ENCODE measurements at regions not wholly inside any gene's neighbourhood (a gene's known extent, or its start where the extent isn't known, plus 50 kb on each side); places are given as distances from the start of the nearest gene placed in this dataset.

DNA sequence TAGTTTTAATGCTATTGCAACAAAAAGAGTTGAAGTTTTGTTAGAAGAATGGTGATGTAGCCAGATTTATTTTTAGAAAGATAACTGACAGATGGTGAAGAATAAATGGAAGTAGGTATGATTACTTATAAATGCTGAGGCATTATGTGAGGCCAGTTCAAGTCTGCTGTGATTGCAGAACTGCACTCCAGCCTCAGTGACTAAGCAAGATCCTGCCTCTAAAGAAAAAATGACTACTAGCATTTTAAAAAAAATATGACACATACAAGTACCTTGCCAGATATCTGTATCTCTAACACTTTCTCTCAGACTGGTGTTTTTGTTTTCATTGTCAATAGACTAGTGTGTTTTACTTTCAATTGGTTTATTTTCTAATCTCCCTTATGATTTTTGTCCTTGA, 1242.4 kb upstream of the ADGRL4 start:
- Histone ChIP-seq H3K9ac (replicated peaks in 1 of 4; ENCODE audit: extremely low read depth in 1 of 4, low read depth in 3 of 4, low read length in 3 of 4) (no peak overlapping the region), H2BK15ac (ENCODE audit: low read length) (no peak overlapping the region), H3K27me3 (replicated peaks in 1 of 4; ENCODE audit: control insufficient read depth in 3 of 4, extremely low read depth in 1 of 4, insufficient read depth in 3 of 4, low read length in 3 of 4) (no peaks in the 10 kb centered on the region), H2BK12ac (ENCODE audit: low read depth, low read length) (no peak overlapping the region), H3K4me1 (replicated peaks in 1 of 4; ENCODE audit: control insufficient read depth in 3 of 4, insufficient read depth in 4 of 4, low read length in 3 of 4) (no peaks in the 10 kb centered on the region), H3K79me1 (ENCODE audit: low read depth, low read length) (no peaks in the 10 kb centered on the region), H2AK5ac (ENCODE audit: low read depth, low read length) (no peak overlapping the region), H2BK120ac (replicated peaks; ENCODE audit: low read depth, low read length) (no peak overlapping the region), H3K14ac (ENCODE audit: insufficient read length) (no peak overlapping the region), H3K27ac (ENCODE audit: low read depth, low read length) (no peak overlapping the region), H3K4me3 (ENCODE audit: extremely low read depth in 1 of 4, insufficient read depth in 2 of 4, low read depth in 3 of 4, low read length in 4 of 4) (no peak overlapping the region), H3K23ac (ENCODE audit: insufficient read length) (no peak overlapping the region), H2AFZ (ENCODE audit: low read length) (no peak overlapping the region), H3K9me3 (ENCODE audit: insufficient read depth in 2 of 2, low read depth in 1 of 2, low read length in 1 of 2) (peaks cover 0 to 6% of the 10 kb centered on the region in 2 experiments; a peak in 2 of 4 replicates), H3K79me2 (ENCODE audit: control insufficient read depth in 1 of 2, insufficient read depth in 2 of 2, low read length in 2 of 2) (no peaks in the 10 kb centered on the region), H3K4me2 (ENCODE audit: insufficient read depth in 1 of 2, low read depth in 2 of 2, low read length in 2 of 2) (no peak overlapping the region), H2BK20ac (ENCODE audit: low read length) (no peak overlapping the region), H4K91ac (replicated peaks; ENCODE audit: insufficient read length, low read length) (no peak overlapping the region), H3K56ac (replicated peaks; ENCODE audit: insufficient read length, low read depth, low read length) (no peak overlapping the region), H3K36me3 (ENCODE audit: control insufficient read depth in 2 of 4, insufficient read depth in 4 of 4, low read length in 3 of 4) (no peaks in the 10 kb centered on the region), H3K4ac (replicated peaks; ENCODE audit: insufficient read length, low read depth, low read length) (no peak overlapping the region), H4K20me1 (replicated peaks in 1 of 2; ENCODE audit: control insufficient read depth in 1 of 2, insufficient read depth in 2 of 2, low read length in 2 of 2) (no peaks in the 10 kb centered on the region), H2BK5ac (ENCODE audit: low read depth, low read length) (no peak overlapping the region), H4K8ac (ENCODE audit: extremely low read depth, insufficient read depth, low read length) (no peak overlapping the region), H3K18ac (ENCODE audit: extremely low read depth, low read length) (no peak overlapping the region), H3K23me2 (ENCODE audit: low read depth, low read length) (no peaks in the 10 kb centered on the region), H4K5ac (ENCODE audit: insufficient read length, low read depth, low read length) (no peak overlapping the region)
- FAIRE-seq (no peak), DNase-seq (ENCODE audit: low read depth in 1 of 2, low spot score in 2 of 2) (no peak)
- no peak for TF ChIP-seq TBP (IDR thresholded peaks at IDR 0.05; ENCODE audit: low read depth, low read length)
- no peak for TF ChIP-seq HDAC6 (IDR thresholded peaks at IDR 0.05; ENCODE audit: low read depth, low read length)
- no peak for TF ChIP-seq SRF (IDR thresholded peaks at IDR 0.05; ENCODE audit: low read depth, low read length)
- POLR2A ChIA-PET (ENCODE audit: partially characterized antibody), result no interaction called here
- CTCF ChIA-PET (ENCODE audit: partially characterized antibody), result interaction anchor here (1.2 kb wide), 1 partner anchor 407 kb away, joined by 3 read pairs; no protein-coding TSS in a partner anchor

Data from H1 (cell line).